ENCODE measurements at regions not wholly inside any gene's neighbourhood (a gene's known extent, or its start where the extent isn't known, plus 50 kb on each side); places are given as distances from the start of the nearest gene placed in this dataset.

- no peak for DNase-seq (ENCODE audit: low read depth, low spot score)
- H3K4me3 ChIP-seq (replicated peaks in 1 of 2; ENCODE audit: low read depth in 1 of 2, low read length in 2 of 2): no peak overlapping the region
- H3K27me3 ChIP-seq (ENCODE audit: insufficient read depth, low read length): peaks cover 16% of the 10 kb centered on the region
- no peaks in the 10 kb centered on the region for H3K4me1 ChIP-seq (ENCODE audit: control insufficient read depth in 1 of 2, insufficient read depth in 2 of 2, low read length in 2 of 2)
- intact Hi-C loops (cut with micrococcal nuclease): no loop called here
- H3K36me3 ChIP-seq (ENCODE audit: control insufficient read depth in 1 of 2, insufficient read depth in 2 of 2, low read length in 2 of 2): no peaks in the 10 kb centered on the region
- RAD21 ChIA-PET (ENCODE audit: low non-redundant PET in 1 of 2, low total read pairs in 2 of 2, uncharacterized antibody in 2 of 2, unreplicated experiment in 2 of 2): no interaction called here
- CTCF ChIA-PET: no interaction called here
- H3K9me2 ChIP-seq (ENCODE audit: insufficient read depth): no peaks in the 10 kb centered on the region
- H3K27ac ChIP-seq (ENCODE audit: low read depth, low read length): no peak overlapping the region
- H3K4me2 ChIP-seq (ENCODE audit: low read length): no peak overlapping the region
- H3K9me3 ChIP-seq (ENCODE audit: control insufficient read depth in 1 of 2, insufficient read depth in 1 of 2, low read depth in 1 of 2, low read length in 2 of 2): no peaks in the 10 kb centered on the region
- no peak overlapping the region for H3K9ac ChIP-seq (ENCODE audit: low read length)
- POLR2A ChIA-PET: no interaction called here
- ATAC-seq: no peak
- no peak overlapping the region for H2AFZ ChIP-seq (ENCODE audit: low read depth, low read length, poor library complexity, severe bottlenecking)
- BruUV-seq (replicated peaks): no TSS peak
- H4K20me1 ChIP-seq (ENCODE audit: insufficient read depth): no peaks in the 10 kb centered on the region
- H3K79me2 ChIP-seq (ENCODE audit: insufficient read depth, low read length): no peaks in the 10 kb centered on the region
- TF ChIP-seq ZBTB33 (IDR thresholded peaks at IDR 0.05; ENCODE audit: extremely low read depth, insufficient replicate concordance, low read length) (no peak), SP1 (IDR thresholded peaks at IDR 0.05; ENCODE audit: low read depth) (no peak), YY1 (IDR thresholded peaks at IDR 0.05; ENCODE audit: extremely low read depth, insufficient replicate concordance, low read depth, low read length) (no peak), POLR2A (IDR thresholded peaks at IDR 0.05; ENCODE audit: borderline replicate concordance, extremely low read depth, insufficient read depth, insufficient read length) (no peak), CBX3 (IDR thresholded peaks at IDR 0.05; ENCODE audit: low read depth) (no peak), POLR2AphosphoS5 (IDR thresholded peaks at IDR 0.05; ENCODE audit: low read depth, low read length) (no peak), TCF7L2 (IDR thresholded peaks at IDR 0.05; ENCODE audit: borderline replicate concordance, extremely low read depth, insufficient read depth, insufficient read length) (no peak), REST (IDR thresholded peaks at IDR 0.05; ENCODE audit: low read depth) (no peak), ZFX (IDR thresholded peaks at IDR 0.05) (no peak), EZH2 (IDR thresholded peaks at IDR 0.05) (no peak), SRF (IDR thresholded peaks at IDR 0.05; ENCODE audit: low read depth) (no peak), CTCF (IDR thresholded peaks at IDR 0.05 in 2 of 3, conservative IDR thresholded peaks at IDR 0.05 in 1 of 3; ENCODE audit: borderline replicate concordance in 1 of 3, insufficient read depth in 1 of 3, low read depth in 2 of 3, low read length in 2 of 3) (no peak), FOSL1 (IDR thresholded peaks at IDR 0.05; ENCODE audit: low read depth) (no peak), CEBPB (IDR thresholded peaks at IDR 0.05; ENCODE audit: low read depth) (no peak), EZH2phosphoT487 (IDR thresholded peaks at IDR 0.05; ENCODE audit: borderline replicate concordance) (no peak), ZNF274 (IDR thresholded peaks at IDR 0.05; ENCODE audit: low read depth, low read length) (no peak)
These were observed 98.0 kb downstream of the DACT2 start for GRCh38 chr6:168221497-168222079.
